ENCODE measurements at regions not wholly inside any gene's neighbourhood (a gene's known extent, or its start where the extent isn't known, plus 50 kb on each side); places are given as distances from the start of the nearest gene placed in this dataset.
A peak's percentile ranks its signal among the peaks of the same experiment; 100 is the strongest.

GRCh38 chr4:177509226-177509745 lies 67.0 kb upstream of the AGA start:
- Histone ChIP-seq H3K27ac (ENCODE audit: poor library complexity, severe bottlenecking) (no peak overlapping the region), H3K4me3 (ENCODE audit: severe bottlenecking) (no peak overlapping the region), H3K9me3 (ENCODE audit: severe bottlenecking) (no peaks in the 10 kb centered on the region), H3K4me1 (ENCODE audit: insufficient read depth, poor library complexity, severe bottlenecking) (peaks cover 30% of the 10 kb centered on the region), H3K36me3 (ENCODE audit: low read depth) (no peaks in the 10 kb centered on the region), H3K27me3 (ENCODE audit: insufficient read depth, poor library complexity, severe bottlenecking) (no peaks in the 10 kb centered on the region)
- ATAC-seq (ENCODE audit: low read depth) (peak; percentile 19; the same call in 1 of the 3 replicates), DNase-seq (ENCODE audit: low spot score) (no peak)
- no peak for TF ChIP-seq CTCF (IDR thresholded peaks at IDR 0.05; ENCODE audit: poor library complexity, severe bottlenecking)

GRCh38 chr4:177511611-177512010 lies 69.4 kb upstream of the AGA start:
- DNase-seq (ENCODE audit: low spot score) (no peak), ATAC-seq (ENCODE audit: low read depth) (peak; percentile 88)
- TF ChIP-seq CTCF (IDR thresholded peaks at IDR 0.05; ENCODE audit: poor library complexity, severe bottlenecking): no peak

GRCh38 chr4:177512646-177513045 lies 70.4 kb upstream of the AGA start:
- Histone ChIP-seq H3K27me3 (ENCODE audit: insufficient read depth, poor library complexity, severe bottlenecking) (no peaks in the 10 kb centered on the region), H3K27ac (ENCODE audit: poor library complexity, severe bottlenecking) (no peak overlapping the region), H3K9me3 (ENCODE audit: severe bottlenecking) (no peaks in the 10 kb centered on the region), H3K4me1 (ENCODE audit: insufficient read depth, poor library complexity, severe bottlenecking) (peaks cover 21% of the 10 kb centered on the region), H3K36me3 (ENCODE audit: low read depth) (no peaks in the 10 kb centered on the region), H3K4me3 (ENCODE audit: severe bottlenecking) (no peak overlapping the region)
- DNase-seq (ENCODE audit: low spot score) (no peak), ATAC-seq (ENCODE audit: low read depth) (no peak)
- no peak for TF ChIP-seq CTCF (IDR thresholded peaks at IDR 0.05; ENCODE audit: poor library complexity, severe bottlenecking)

More at GRCh38 chr4:177511611-177512010, 69.4 kb upstream of the AGA start:
- no peaks in the 10 kb centered on the region for H3K27me3 ChIP-seq (ENCODE audit: insufficient read depth, poor library complexity, severe bottlenecking)
- peaks cover 21% of the 10 kb centered on the region for H3K4me1 ChIP-seq (ENCODE audit: insufficient read depth, poor library complexity, severe bottlenecking)
- no peaks in the 10 kb centered on the region for H3K36me3 ChIP-seq (ENCODE audit: low read depth)
- no peak overlapping the region for H3K27ac ChIP-seq (ENCODE audit: poor library complexity, severe bottlenecking)
- H3K9me3 ChIP-seq (ENCODE audit: severe bottlenecking): no peaks in the 10 kb centered on the region
- no peak overlapping the region for H3K4me3 ChIP-seq (ENCODE audit: severe bottlenecking)

- no peaks in the 10 kb centered on the region for H3K36me3 ChIP-seq (ENCODE audit: low read depth)
- ATAC-seq (ENCODE audit: low read depth) (no peak), DNase-seq (ENCODE audit: low spot score) (no peak)
- no peak for TF ChIP-seq CTCF (IDR thresholded peaks at IDR 0.05; ENCODE audit: poor library complexity, severe bottlenecking)
- H3K27ac ChIP-seq (ENCODE audit: poor library complexity, severe bottlenecking): no peak overlapping the region
- no peaks in the 10 kb centered on the region for H3K9me3 ChIP-seq (ENCODE audit: severe bottlenecking)
- H3K27me3 ChIP-seq (ENCODE audit: insufficient read depth, poor library complexity, severe bottlenecking): no peaks in the 10 kb centered on the region
- no peak overlapping the region for H3K4me3 ChIP-seq (ENCODE audit: severe bottlenecking)
- H3K4me1 ChIP-seq (ENCODE audit: insufficient read depth, poor library complexity, severe bottlenecking): no peaks in the 10 kb centered on the region
Observed at GRCh38 chr4:177517862-177518261, 75.6 kb upstream of the AGA start.

- ATAC-seq (ENCODE audit: low read depth) (no peak), DNase-seq (ENCODE audit: low spot score) (no peak)
- no peak overlapping the region for H3K4me3 ChIP-seq (ENCODE audit: severe bottlenecking)
- H3K9me3 ChIP-seq (ENCODE audit: severe bottlenecking): no peaks in the 10 kb centered on the region
- H3K27me3 ChIP-seq (ENCODE audit: insufficient read depth, poor library complexity, severe bottlenecking): no peaks in the 10 kb centered on the region
- H3K27ac ChIP-seq (ENCODE audit: poor library complexity, severe bottlenecking): no peak overlapping the region
- no peaks in the 10 kb centered on the region for H3K4me1 ChIP-seq (ENCODE audit: insufficient read depth, poor library complexity, severe bottlenecking)
- H3K36me3 ChIP-seq (ENCODE audit: low read depth): no peaks in the 10 kb centered on the region
- TF ChIP-seq CTCF (IDR thresholded peaks at IDR 0.05; ENCODE audit: poor library complexity, severe bottlenecking): no peak
Observed at GRCh38 chr4:177519481-177520260, 77.4 kb upstream of the AGA start.

Measured in RWPE2 (cell line).